Psoas muscle (tissue), 7 donors: ENCODE measurements at regions not wholly inside any gene's neighbourhood (a gene's known extent, or its start where the extent isn't known, plus 50 kb on each side); places are given as distances from the start of the nearest gene placed in this dataset.

ENCODE experiments used
- ATAC-seq, 4 donors: fragments of 200-7000 bp; cut with Tn5 transposase; one replicate each; pipeline ENCODE4 v1.9.1; 2020; ENCODE audit warnings: moderate library complexity in 3 of 4, mild to moderate bottlenecking in 2 of 4
- DNase-seq, 2 donors: peaks; one replicate each; pipeline ENCODE4 v3.0.0-alpha.2; 2020
- H3K27ac ChIP-seq: fragments of 200-600 bp; one replicate; pipeline ENCODE4 v1.8.0; 2022
- H3K27me3 ChIP-seq, 3 donors: fragments of 200-600 bp in 1 of 3; one replicate each; pipeline versions ENCODE4 v1.6.1 to v1.8.0; 2013 to 2022; ENCODE audit warnings: low read length in 2 of 3, mild to moderate bottlenecking in 2 of 3, moderate library complexity in 1 of 3; ENCODE audit not compliant: insufficient read depth in 3 of 3
- H3K36me3 ChIP-seq, 2 donors: fragments of 200-600 bp in 1 of 2; one replicate each; pipeline versions ENCODE4 v1.6.1 to v1.8.0; 2013 to 2022; ENCODE audit warnings: low read depth in 1 of 2, mild to moderate bottlenecking in 1 of 2, moderate library complexity in 1 of 2; ENCODE audit not compliant: insufficient read depth in 1 of 2
- H3K4me1 ChIP-seq: fragments of 200-600 bp; one replicate; pipeline ENCODE4 v1.8.0; 2022
- H3K4me3 ChIP-seq: fragments of 200-600 bp; one replicate; pipeline ENCODE4 v1.8.0; 2022; ENCODE audit warnings: mild to moderate bottlenecking
- H3K9me3 ChIP-seq: fragments of 200-600 bp; one replicate; pipeline ENCODE4 v1.8.0; 2022
- WGBS, 3 donors: extraction: QIAGEN DNeasy Blood & Tissue Kit; methylation state at CpG; one replicate each; pipeline versions ENCODE4 v1.1.6 to v1.1.7; 2013; 5-methylcytosine and 5-hydroxymethylcytosine counted together
- intact Hi-C, 2 donors: fragments of 100-400 bp; cut with DNase I; formaldehyde crosslinking; loops; one replicate each; pipeline versions ENCODE4 v1.11.0 to v1.14.2; 2022
- TF ChIP-seq, protein P1 (sequence below): fragments of 200-600 bp; IDR thresholded peaks from one replicate; pipeline ENCODE4 v1.8.0; 2022; ENCODE audit warnings: antibody characterized with exemption
- donor health status: healthy with polysubstance abuse.
- donor health status: DM: no; HTN: no; CAD: no; lungs with moderate emphysema.
- donor health status: Bipolar disorder and iron deficiency.
- donor health status: healthy.
- donor health status: DM: yes; HTN: yes; CAD: no.
- donor health status: DM: no; HTN: no; CAD: no.
- donor health status: DM: yes; HTN: yes; CAD: no.

DNA sequence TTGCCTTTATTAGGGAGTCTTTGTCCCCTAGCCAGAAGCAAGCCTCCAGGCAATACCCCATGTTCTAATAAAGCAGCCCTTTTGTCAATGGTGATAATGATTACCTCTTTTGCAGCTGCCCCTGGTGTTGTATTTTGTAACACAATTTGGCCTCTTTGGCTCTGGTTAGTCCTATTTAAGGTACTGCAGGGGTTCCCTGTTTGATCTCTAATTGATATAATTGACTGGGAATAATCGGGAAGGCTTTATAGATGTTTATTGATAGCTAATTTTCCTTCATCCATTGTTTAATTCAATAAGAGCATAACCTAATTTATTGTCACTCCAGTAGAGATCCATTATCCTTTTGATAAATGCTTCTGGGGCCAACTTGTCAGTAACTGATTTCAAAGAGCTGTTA lies 537.2 kb downstream of the PKHD1 start:
- TF ChIP-seq, protein P1, sequence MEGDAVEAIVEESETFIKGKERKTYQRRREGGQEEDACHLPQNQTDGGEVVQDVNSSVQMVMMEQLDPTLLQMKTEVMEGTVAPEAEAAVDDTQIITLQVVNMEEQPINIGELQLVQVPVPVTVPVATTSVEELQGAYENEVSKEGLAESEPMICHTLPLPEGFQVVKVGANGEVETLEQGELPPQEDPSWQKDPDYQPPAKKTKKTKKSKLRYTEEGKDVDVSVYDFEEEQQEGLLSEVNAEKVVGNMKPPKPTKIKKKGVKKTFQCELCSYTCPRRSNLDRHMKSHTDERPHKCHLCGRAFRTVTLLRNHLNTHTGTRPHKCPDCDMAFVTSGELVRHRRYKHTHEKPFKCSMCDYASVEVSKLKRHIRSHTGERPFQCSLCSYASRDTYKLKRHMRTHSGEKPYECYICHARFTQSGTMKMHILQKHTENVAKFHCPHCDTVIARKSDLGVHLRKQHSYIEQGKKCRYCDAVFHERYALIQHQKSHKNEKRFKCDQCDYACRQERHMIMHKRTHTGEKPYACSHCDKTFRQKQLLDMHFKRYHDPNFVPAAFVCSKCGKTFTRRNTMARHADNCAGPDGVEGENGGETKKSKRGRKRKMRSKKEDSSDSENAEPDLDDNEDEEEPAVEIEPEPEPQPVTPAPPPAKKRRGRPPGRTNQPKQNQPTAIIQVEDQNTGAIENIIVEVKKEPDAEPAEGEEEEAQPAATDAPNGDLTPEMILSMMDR = no peak
- WGBS, 3 donors = 41 to 60% (median 57%) methylated on average over 1 of the region's 1 CpG
- intact Hi-C loops = no loop called here
- ATAC-seq (no peak), DNase-seq (no peak)
- Histone ChIP-seq H3K27me3 (peaks cover 0 to 5% (median 0%) of the 10 kb centered on the region in 3 donors), H3K4me3 (no peak overlapping the region), H3K27ac (no peak overlapping the region), H3K9me3 (no peaks in the 10 kb centered on the region), H3K4me1 (no peaks in the 10 kb centered on the region), H3K36me3 (no peaks in the 10 kb centered on the region)

DNA sequence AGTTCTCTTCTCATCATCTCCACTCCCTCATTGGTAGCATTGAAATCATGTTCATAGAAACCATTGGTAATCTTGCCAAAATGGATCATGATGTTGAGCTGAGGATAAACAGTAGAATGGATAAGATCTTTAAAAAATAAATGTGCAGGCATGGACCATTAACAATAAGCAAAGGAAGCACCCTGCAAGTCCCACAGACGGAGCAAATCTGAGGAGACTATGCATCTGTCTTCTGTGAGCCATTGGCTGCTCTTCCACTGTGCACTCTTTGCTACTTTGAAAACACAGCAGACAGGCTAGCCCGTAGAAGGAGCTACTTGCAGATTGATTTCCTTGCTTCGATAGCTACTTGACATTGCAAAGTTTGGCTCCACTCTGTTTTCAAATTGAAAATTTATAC lies 535.0 kb downstream of the PKHD1 start:
- DNase-seq = no peak
- no peak overlapping the region for H3K4me3 ChIP-seq
- H3K27ac ChIP-seq = no peak overlapping the region
- peaks cover 0 to 5% (median 0%) of the 10 kb centered on the region in 3 donors for H3K27me3 ChIP-seq
- H3K36me3 ChIP-seq = no peaks in the 10 kb centered on the region
- no peaks in the 10 kb centered on the region for H3K4me1 ChIP-seq
- WGBS, 3 donors = 39 to 55% (median 50%) methylated on average over 3 of the region's 3 CpGs
- intact Hi-C loops = no loop called here
- TF ChIP-seq, protein P1 = no peak
- H3K9me3 ChIP-seq = no peaks in the 10 kb centered on the region
- ATAC-seq = no peak

DNA sequence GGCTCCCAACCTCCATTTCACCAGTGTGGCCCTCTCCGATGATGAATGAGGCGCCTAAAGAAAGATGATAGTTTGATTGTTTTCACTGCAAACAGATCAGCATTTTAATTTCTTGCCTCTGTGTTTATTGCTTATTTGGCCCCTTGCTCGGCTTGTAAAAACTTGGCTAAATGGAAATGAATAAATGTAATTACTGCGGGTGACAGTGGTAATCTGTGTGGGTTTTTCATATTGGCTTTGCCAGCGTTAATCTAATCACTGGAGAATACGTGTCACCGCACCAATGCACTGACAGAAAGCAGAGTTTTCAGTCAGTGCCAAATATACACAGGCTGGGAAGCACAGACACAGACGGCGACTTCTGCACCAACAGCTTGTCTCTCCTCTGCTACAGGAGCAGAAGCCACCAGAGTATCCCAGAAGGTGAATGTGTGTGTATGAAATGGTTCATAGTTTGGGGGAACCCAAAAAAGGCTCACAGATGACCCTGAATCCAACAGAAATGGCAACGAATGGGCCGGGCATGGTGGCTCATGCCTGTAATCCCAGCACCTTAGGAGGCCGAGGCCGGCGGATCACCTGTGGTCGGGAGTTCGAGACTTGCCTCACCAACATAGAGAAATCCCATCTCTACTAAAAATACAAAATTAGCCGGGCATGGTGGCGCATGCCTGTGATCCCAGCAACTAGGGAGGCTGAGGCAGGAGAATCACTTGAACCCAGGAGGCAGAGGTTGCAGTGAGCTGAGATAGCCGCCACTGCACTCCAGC lies 534.0 kb downstream of the PKHD1 start:
- Histone ChIP-seq H3K9me3 (no peaks in the 10 kb centered on the region), H3K36me3 (no peaks in the 10 kb centered on the region), H3K27ac (no peak overlapping the region), H3K27me3 (peaks cover 0 to 5% (median 0%) of the 10 kb centered on the region in 3 donors), H3K4me1 (no peaks in the 10 kb centered on the region), H3K4me3 (no peak overlapping the region)
- intact Hi-C loops = no loop called here
- DNase-seq = no peak
- TF ChIP-seq, protein P1 = no peak
- no peak for ATAC-seq
- 81 to 85% (median 81%) methylated on average over 19 of the region's 19 CpGs for WGBS, 3 donors

DNA sequence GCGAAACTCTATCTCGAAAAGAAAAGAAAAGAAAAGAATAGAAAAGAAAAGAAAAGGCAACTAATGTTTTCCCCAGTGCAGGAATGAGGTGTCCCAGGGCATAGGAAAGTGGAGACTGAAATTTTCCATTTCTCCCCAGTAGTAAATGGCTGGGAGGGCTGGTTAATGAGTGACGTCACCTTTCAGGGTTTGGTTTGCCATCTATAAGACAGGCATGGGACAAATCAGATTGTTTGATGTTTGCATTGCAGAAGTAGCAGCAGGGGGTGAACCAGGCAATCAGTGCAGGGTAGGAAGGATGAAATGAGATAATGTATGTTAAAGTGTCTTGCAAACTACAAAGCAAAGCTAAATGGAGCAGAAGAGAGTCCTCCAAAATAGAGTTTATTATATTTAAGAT lies 533.4 kb downstream of the PKHD1 start:
- DNase-seq = no peak
- Histone ChIP-seq H3K4me3 (no peak overlapping the region), H3K9me3 (no peaks in the 10 kb centered on the region), H3K27ac (no peak overlapping the region), H3K4me1 (no peaks in the 10 kb centered on the region), H3K36me3 (no peaks in the 10 kb centered on the region), H3K27me3 (peaks cover 0 to 5% (median 0%) of the 10 kb centered on the region in 3 donors)
- TF ChIP-seq, protein P1 = no peak
- 75 to 86% (median 77%) methylated on average over 3 of the region's 3 CpGs for WGBS, 3 donors
- no peak for ATAC-seq
- intact Hi-C loops = no loop called here

DNA sequence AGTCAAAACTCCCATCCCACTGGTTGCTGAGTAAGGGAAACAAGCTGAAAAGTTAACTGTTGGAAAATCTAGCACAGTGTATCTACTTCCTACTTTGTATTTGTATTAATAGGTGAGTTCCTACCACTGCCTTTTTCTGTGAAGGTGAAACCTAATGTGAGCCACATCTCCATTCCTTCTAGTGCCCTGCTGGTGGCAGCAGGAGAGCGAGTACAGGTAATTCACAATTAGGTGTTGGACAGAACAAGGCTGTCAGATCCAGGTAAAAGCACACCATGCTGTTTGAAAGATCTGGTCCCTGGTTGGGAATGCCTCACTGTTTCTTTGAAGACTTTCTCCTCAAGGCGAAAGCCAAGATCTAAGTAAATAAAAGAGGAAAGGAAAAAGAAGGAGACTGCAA lies 528.4 kb downstream of the PKHD1 start:
- DNase-seq (no peak), ATAC-seq (no peak)
- Histone ChIP-seq H3K4me3 (no peak overlapping the region), H3K27me3 (no peaks in the 10 kb centered on the region), H3K9me3 (no peaks in the 10 kb centered on the region), H3K4me1 (no peaks in the 10 kb centered on the region), H3K36me3 (no peaks in the 10 kb centered on the region), H3K27ac (no peak overlapping the region)
- WGBS, 3 donors = 72 to 86% (median 75%) methylated on average over 2 of the region's 2 CpGs
- TF ChIP-seq, protein P1 = no peak
- intact Hi-C loops = no loop called here
